ENCODE measurements at regions not wholly inside any gene's neighbourhood (a gene's known extent, or its start where the extent isn't known, plus 50 kb on each side); places are given as distances from the start of the nearest gene placed in this dataset.
"Not testable (repeated sequence)": the region's sequence is repeated elsewhere in the genome, so short reads cannot be mapped to it uniquely, and the experiment has no call there.

- H3K4me3 ChIP-seq (ENCODE audit: low read depth, low read length) = no peak overlapping the region
- no peaks in the 10 kb centered on the region for H3K27me3 ChIP-seq (ENCODE audit: control insufficient read depth, insufficient read depth, low read length)
- H3K9me3 ChIP-seq (ENCODE audit: control insufficient read depth, insufficient read depth, low read length) = no peaks in the 10 kb centered on the region
- H3K27ac ChIP-seq (ENCODE audit: low read depth, low read length) = no peak overlapping the region
- H3K9ac ChIP-seq (ENCODE audit: low read depth, low read length) = no peak overlapping the region
- H3K36me3 ChIP-seq (ENCODE audit: control insufficient read depth, insufficient read depth, low read length) = no peaks in the 10 kb centered on the region
- peaks cover 31% of the 10 kb centered on the region for H3K4me1 ChIP-seq (ENCODE audit: control insufficient read depth, insufficient read depth, low read length)
Measured at GRCh38 chr1:69073176-69073575, 494.5 kb upstream of the LRRC7 start.

GRCh38 chr1:69076631-69077030, 491.1 kb upstream of the LRRC7 start:
- peak overlapping the region; percentile 53 for H3K9ac ChIP-seq (ENCODE audit: low read depth, low read length)
- no peaks in the 10 kb centered on the region for H3K36me3 ChIP-seq (ENCODE audit: control insufficient read depth, insufficient read depth, low read length)
- peaks cover 40% of the 10 kb centered on the region for H3K4me1 ChIP-seq (ENCODE audit: control insufficient read depth, insufficient read depth, low read length)
- H3K9me3 ChIP-seq (ENCODE audit: control insufficient read depth, insufficient read depth, low read length) = no peaks in the 10 kb centered on the region
- H3K4me3 ChIP-seq (ENCODE audit: low read depth, low read length) = peak overlapping the region; percentile 28; the same call in 1 of the 2 replicates
- peak overlapping the region; percentile 94 for H3K27ac ChIP-seq (ENCODE audit: low read depth, low read length)
- no peaks in the 10 kb centered on the region for H3K27me3 ChIP-seq (ENCODE audit: control insufficient read depth, insufficient read depth, low read length)

DNA sequence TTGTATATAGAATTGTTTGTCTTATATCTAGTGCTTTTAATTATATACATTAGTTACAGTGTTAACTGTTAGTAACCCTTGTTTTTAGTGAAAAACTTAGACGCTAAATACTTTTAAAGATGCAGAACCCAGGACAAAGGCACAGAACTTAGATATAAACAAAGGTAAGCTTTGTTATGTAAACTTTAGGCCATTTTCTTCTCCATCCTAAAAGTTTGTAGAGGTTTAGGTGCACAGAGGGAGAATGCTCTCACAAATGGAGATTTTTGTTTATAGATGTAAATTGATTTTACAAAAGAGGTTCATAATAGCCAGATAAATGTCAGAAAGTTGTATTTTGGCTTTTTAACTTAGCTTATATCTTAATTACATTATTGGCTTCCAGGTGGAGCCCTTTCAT, 490.5 kb upstream of the LRRC7 start:
- Histone ChIP-seq H3K9ac (ENCODE audit: low read depth, low read length) (no peak overlapping the region), H3K4me3 (ENCODE audit: low read depth, low read length) (peak overlapping the region; percentile 28; the same call in 1 of the 2 replicates), H3K27ac (ENCODE audit: low read depth, low read length) (peak overlapping the region; percentile 94), H3K36me3 (ENCODE audit: control insufficient read depth, insufficient read depth, low read length) (no peaks in the 10 kb centered on the region), H3K9me3 (ENCODE audit: control insufficient read depth, insufficient read depth, low read length) (no peaks in the 10 kb centered on the region), H3K4me1 (ENCODE audit: control insufficient read depth, insufficient read depth, low read length) (peaks cover 46% of the 10 kb centered on the region), H3K27me3 (ENCODE audit: control insufficient read depth, insufficient read depth, low read length) (no peaks in the 10 kb centered on the region)

- no peaks in the 10 kb centered on the region for H3K9me3 ChIP-seq (ENCODE audit: control insufficient read depth, insufficient read depth, low read length)
- no peaks in the 10 kb centered on the region for H3K27me3 ChIP-seq (ENCODE audit: control insufficient read depth, insufficient read depth, low read length)
- peak overlapping the region; percentile 21; the same call in 1 of the 2 replicates for H3K4me3 ChIP-seq (ENCODE audit: low read depth, low read length)
- peaks cover 50% of the 10 kb centered on the region for H3K4me1 ChIP-seq (ENCODE audit: control insufficient read depth, insufficient read depth, low read length)
- peak overlapping the region; percentile 94 for H3K27ac ChIP-seq (ENCODE audit: low read depth, low read length)
- H3K36me3 ChIP-seq (ENCODE audit: control insufficient read depth, insufficient read depth, low read length) = no peaks in the 10 kb centered on the region
- no peak overlapping the region for H3K9ac ChIP-seq (ENCODE audit: low read depth, low read length)
Measured at GRCh38 chr1:69077633-69078032, 490.1 kb upstream of the LRRC7 start.

- Histone ChIP-seq H3K4me3 (ENCODE audit: low read depth, low read length) (no peak overlapping the region), H3K9me3 (ENCODE audit: control insufficient read depth, insufficient read depth, low read length) (no peaks in the 10 kb centered on the region), H3K4me1 (ENCODE audit: control insufficient read depth, insufficient read depth, low read length) (peaks cover 52% of the 10 kb centered on the region), H3K27me3 (ENCODE audit: control insufficient read depth, insufficient read depth, low read length) (no peaks in the 10 kb centered on the region), H3K9ac (ENCODE audit: low read depth, low read length) (no peak overlapping the region), H3K27ac (ENCODE audit: low read depth, low read length) (peak overlapping the region; percentile 18), H3K36me3 (ENCODE audit: control insufficient read depth, insufficient read depth, low read length) (no peaks in the 10 kb centered on the region)
Measured at GRCh38 chr1:69081668-69082067, 486.1 kb upstream of the LRRC7 start.

DNA sequence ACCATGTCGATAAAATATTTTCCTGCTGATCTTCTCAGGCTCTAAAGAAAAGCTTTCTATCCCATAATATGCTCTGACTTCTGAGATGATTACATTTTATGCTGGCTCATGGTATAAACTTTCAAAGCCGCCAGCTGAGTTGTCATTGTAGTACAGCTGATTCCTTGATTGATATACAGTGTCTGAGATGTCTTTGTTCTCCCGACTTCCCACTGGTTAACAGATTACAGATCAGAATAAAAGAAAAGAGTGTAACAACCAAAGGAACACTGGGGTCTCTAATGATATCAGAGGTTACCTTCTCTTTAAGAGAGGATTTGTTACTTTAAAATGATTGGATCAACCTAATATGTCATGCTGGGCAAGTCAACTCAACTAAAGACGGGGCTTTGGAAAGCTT, 485.4 kb upstream of the LRRC7 start:
- Histone ChIP-seq H3K27me3 (ENCODE audit: control insufficient read depth, insufficient read depth, low read length) (no peaks in the 10 kb centered on the region), H3K4me3 (ENCODE audit: low read depth, low read length) (no peak overlapping the region), H3K27ac (ENCODE audit: low read depth, low read length) (peak overlapping the region; percentile 18), H3K9ac (ENCODE audit: low read depth, low read length) (no peak overlapping the region), H3K4me1 (ENCODE audit: control insufficient read depth, insufficient read depth, low read length) (peaks cover 50% of the 10 kb centered on the region), H3K36me3 (ENCODE audit: control insufficient read depth, insufficient read depth, low read length) (no peaks in the 10 kb centered on the region), H3K9me3 (ENCODE audit: control insufficient read depth, insufficient read depth, low read length) (no peaks in the 10 kb centered on the region)

DNA sequence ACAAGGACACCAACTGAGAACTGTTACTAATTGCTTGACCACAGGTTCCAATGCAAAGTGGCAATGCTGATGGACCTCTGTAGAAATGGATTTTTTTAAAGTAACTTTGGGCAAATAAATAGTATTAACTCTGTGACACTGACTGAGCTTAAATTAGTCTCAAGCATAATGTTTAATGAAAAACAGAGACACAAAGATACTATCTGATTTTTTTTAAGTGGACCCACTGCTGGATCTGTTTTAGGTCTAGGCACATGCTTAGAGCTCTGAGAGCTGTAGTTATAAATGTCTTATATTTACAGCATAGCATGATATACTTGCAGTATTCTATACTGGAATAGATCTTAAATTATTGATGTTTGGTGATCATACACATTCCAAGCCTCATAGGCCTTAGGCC, 481.6 kb upstream of the LRRC7 start:
- H3K4me3 ChIP-seq (ENCODE audit: low read depth, low read length) = no peak overlapping the region
- H3K27ac ChIP-seq (ENCODE audit: low read depth, low read length) = no peak overlapping the region
- no peak overlapping the region for H3K9ac ChIP-seq (ENCODE audit: low read depth, low read length)
- H3K36me3 ChIP-seq (ENCODE audit: control insufficient read depth, insufficient read depth, low read length) = no peaks in the 10 kb centered on the region
- H3K4me1 ChIP-seq (ENCODE audit: control insufficient read depth, insufficient read depth, low read length) = peaks cover 42% of the 10 kb centered on the region
- H3K27me3 ChIP-seq (ENCODE audit: control insufficient read depth, insufficient read depth, low read length) = no peaks in the 10 kb centered on the region
- H3K9me3 ChIP-seq (ENCODE audit: control insufficient read depth, insufficient read depth, low read length) = no peaks in the 10 kb centered on the region

DNA sequence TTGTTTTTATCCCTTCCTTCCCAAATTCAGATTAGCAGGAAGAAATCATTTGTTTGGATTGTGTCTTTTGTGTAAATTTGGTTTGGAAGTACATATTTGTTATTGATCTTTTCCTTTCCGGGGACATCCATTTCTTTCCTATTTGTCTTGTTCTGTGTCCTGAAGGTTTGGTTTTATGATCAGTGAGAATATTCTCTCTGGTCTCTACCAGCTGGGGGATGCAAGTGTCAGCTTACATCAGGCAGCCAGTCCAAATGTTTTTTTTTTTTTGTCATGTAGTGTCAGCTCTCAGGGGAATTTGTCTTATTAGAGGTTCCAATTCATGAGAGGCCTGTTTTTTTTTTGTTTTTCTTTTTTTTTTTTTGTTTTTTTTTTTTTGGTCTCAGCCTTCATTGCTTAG, 479.2 kb upstream of the LRRC7 start:
- H3K4me3 ChIP-seq (ENCODE audit: low read depth, low read length) = no peak overlapping the region
- no peaks in the 10 kb centered on the region for H3K9me3 ChIP-seq (ENCODE audit: control insufficient read depth, insufficient read depth, low read length)
- H3K9ac ChIP-seq (ENCODE audit: low read depth, low read length) = no peak overlapping the region
- no peak overlapping the region for H3K27ac ChIP-seq (ENCODE audit: low read depth, low read length)
- no peaks in the 10 kb centered on the region for H3K27me3 ChIP-seq (ENCODE audit: control insufficient read depth, insufficient read depth, low read length)
- H3K36me3 ChIP-seq (ENCODE audit: control insufficient read depth, insufficient read depth, low read length) = no peaks in the 10 kb centered on the region
- H3K4me1 ChIP-seq (ENCODE audit: control insufficient read depth, insufficient read depth, low read length) = peaks cover 35% of the 10 kb centered on the region

GRCh38 chr1:69090170-69090569, 477.6 kb upstream of the LRRC7 start:
- H3K9ac ChIP-seq (ENCODE audit: low read depth, low read length) = no peak overlapping the region
- no peaks in the 10 kb centered on the region for H3K36me3 ChIP-seq (ENCODE audit: control insufficient read depth, insufficient read depth, low read length)
- peaks cover 37% of the 10 kb centered on the region for H3K4me1 ChIP-seq (ENCODE audit: control insufficient read depth, insufficient read depth, low read length)

GRCh38 chr1:69090752-69091151, 477.0 kb upstream of the LRRC7 start:
- no peak overlapping the region for H3K27ac ChIP-seq (ENCODE audit: low read depth, low read length)
- peaks cover 32% of the 10 kb centered on the region for H3K4me1 ChIP-seq (ENCODE audit: control insufficient read depth, insufficient read depth, low read length)
- H3K27me3 ChIP-seq (ENCODE audit: control insufficient read depth, insufficient read depth, low read length) = no peaks in the 10 kb centered on the region
- no peaks in the 10 kb centered on the region for H3K9me3 ChIP-seq (ENCODE audit: control insufficient read depth, insufficient read depth, low read length)
- 0 out of 2 replicates have a peak overlapping the region, but pooled peaks have one; percentile 12 for H3K4me3 ChIP-seq (ENCODE audit: low read depth, low read length)
- H3K36me3 ChIP-seq (ENCODE audit: control insufficient read depth, insufficient read depth, low read length) = no peaks in the 10 kb centered on the region
- H3K9ac ChIP-seq (ENCODE audit: low read depth, low read length) = no peak overlapping the region

More at GRCh38 chr1:69090170-69090569, 477.6 kb upstream of the LRRC7 start:
- Histone ChIP-seq H3K9me3 (ENCODE audit: control insufficient read depth, insufficient read depth, low read length) (no peaks in the 10 kb centered on the region), H3K4me3 (ENCODE audit: low read depth, low read length) (no peak overlapping the region), H3K27ac (ENCODE audit: low read depth, low read length) (no peak overlapping the region), H3K27me3 (ENCODE audit: control insufficient read depth, insufficient read depth, low read length) (no peaks in the 10 kb centered on the region)

DNA sequence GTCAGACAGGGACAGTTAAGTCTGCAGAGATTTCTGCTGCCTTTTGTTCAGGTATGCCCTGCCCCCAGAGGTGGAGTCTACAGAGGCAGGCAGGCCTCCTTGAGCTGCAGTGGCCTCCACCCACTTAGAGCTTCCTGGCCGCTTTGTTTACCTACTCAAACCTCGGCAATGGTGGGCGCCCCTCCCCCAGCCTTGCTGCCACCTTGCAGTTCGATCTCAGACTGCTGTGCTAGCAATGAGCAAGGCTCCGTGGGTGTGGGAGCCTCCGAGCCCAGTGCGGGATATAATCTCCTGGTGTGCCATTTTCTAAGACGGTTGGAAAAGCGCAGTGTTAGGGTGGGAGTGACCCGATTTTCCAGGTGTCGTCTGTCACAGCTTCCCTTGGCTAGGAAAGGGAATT, 465.7 kb upstream of the LRRC7 start:
- H3K9me3 ChIP-seq (ENCODE audit: control insufficient read depth, insufficient read depth, low read length) = peaks cover 12% of the 10 kb centered on the region; the same call in 1 of the 2 replicates
- H3K4me3 ChIP-seq (ENCODE audit: low read depth, low read length); H3K27ac ChIP-seq (ENCODE audit: low read depth, low read length); H3K36me3 ChIP-seq (ENCODE audit: control insufficient read depth, insufficient read depth, low read length); H3K27me3 ChIP-seq (ENCODE audit: control insufficient read depth, insufficient read depth, low read length); H3K9ac ChIP-seq (ENCODE audit: low read depth, low read length); H3K4me1 ChIP-seq (ENCODE audit: control insufficient read depth, insufficient read depth, low read length): not testable (repeated sequence)

- H3K4me1 ChIP-seq (ENCODE audit: control insufficient read depth, insufficient read depth, low read length) = no peaks in the 10 kb centered on the region
- H3K4me3 ChIP-seq (ENCODE audit: low read depth, low read length) = no peak overlapping the region
- no peaks in the 10 kb centered on the region for H3K36me3 ChIP-seq (ENCODE audit: control insufficient read depth, insufficient read depth, low read length)
- no peaks in the 10 kb centered on the region for H3K27me3 ChIP-seq (ENCODE audit: control insufficient read depth, insufficient read depth, low read length)
- no peak overlapping the region for H3K9ac ChIP-seq (ENCODE audit: low read depth, low read length)
- peaks cover 12% of the 10 kb centered on the region; the same call in 1 of the 2 replicates for H3K9me3 ChIP-seq (ENCODE audit: control insufficient read depth, insufficient read depth, low read length)
- no peak overlapping the region for H3K27ac ChIP-seq (ENCODE audit: low read depth, low read length)
Measured at GRCh38 chr1:69103213-69103612, 464.5 kb upstream of the LRRC7 start.

Measured in HUES48 (cell line).